Activated CD8-positive, alpha-beta memory T cell treated with anti-CD3 and anti-CD28 coated beads, Interleukin-2, amount 10 ng/mL, durations not matched to agents 7 days and 5 days (primary cell): ENCODE measurements at regions not wholly inside any gene's neighbourhood (a gene's known extent, or its start where the extent isn't known, plus 50 kb on each side); places are given as distances from the start of the nearest gene placed in this dataset.
"Not testable (repeated sequence)": the region's sequence is repeated elsewhere in the genome, so short reads cannot be mapped to it uniquely, and the experiment has no call there.

ENCODE experiments used
- ATAC-seq: fragments of 150-1000 bp; cut with Tn5 transposase; one replicate; pipeline ENCODE4 v1.10.0; 2021; ENCODE audit warnings: moderate library complexity
- CTCF ChIA-PET: fragments of 350-600 bp; sonication (Branson Sonifier 250); formaldehyde crosslinking; loops from one replicate; lab custom pipeline; 2021; ENCODE audit warnings: antibody characterized with exemption; lab: Charles Lee
- DNase-seq: peaks from one replicate; pipeline ENCODE4 v3.0.0-alpha.2; 2020
- H3K27ac Mint-ChIP-seq: one replicate; pipeline ENCODE4 v1.8.0; 2021; ENCODE audit warnings: mild to moderate bottlenecking, mixed read lengths
- H3K27me3 Mint-ChIP-seq: one replicate; pipeline ENCODE4 v1.8.0; 2021; ENCODE audit warnings: mixed read lengths
- H3K36me3 Mint-ChIP-seq: one replicate; pipeline ENCODE4 v1.8.0; 2021; ENCODE audit warnings: mild to moderate bottlenecking, mixed read lengths
- H3K4me1 Mint-ChIP-seq: one replicate; pipeline ENCODE4 v1.8.0; 2021; ENCODE audit warnings: mixed read lengths
- H3K4me3 Mint-ChIP-seq: one replicate; pipeline ENCODE4 v1.8.0; 2021; ENCODE audit warnings: mild to moderate bottlenecking, moderate library complexity, mixed read lengths
- H3K9me3 Mint-ChIP-seq: one replicate; pipeline ENCODE4 v1.8.0; 2022; ENCODE audit warnings: low read depth, mixed read lengths

- Mint-ChIP-seq H3K4me3 (no peak overlapping the region), H3K27ac (no peak overlapping the region), H3K9me3 (peaks cover 4% of the 10 kb centered on the region), H3K27me3 (no peaks in the 10 kb centered on the region), H3K36me3 (no peaks in the 10 kb centered on the region), H3K4me1 (peaks cover 2% of the 10 kb centered on the region)
- ATAC-seq (no peak), DNase-seq (no peak)
- CTCF ChIA-PET = no interaction called here
These were observed 490.4 kb downstream of the MN1 start for GRCh38 chr22:27310966-27311697.

DNA sequence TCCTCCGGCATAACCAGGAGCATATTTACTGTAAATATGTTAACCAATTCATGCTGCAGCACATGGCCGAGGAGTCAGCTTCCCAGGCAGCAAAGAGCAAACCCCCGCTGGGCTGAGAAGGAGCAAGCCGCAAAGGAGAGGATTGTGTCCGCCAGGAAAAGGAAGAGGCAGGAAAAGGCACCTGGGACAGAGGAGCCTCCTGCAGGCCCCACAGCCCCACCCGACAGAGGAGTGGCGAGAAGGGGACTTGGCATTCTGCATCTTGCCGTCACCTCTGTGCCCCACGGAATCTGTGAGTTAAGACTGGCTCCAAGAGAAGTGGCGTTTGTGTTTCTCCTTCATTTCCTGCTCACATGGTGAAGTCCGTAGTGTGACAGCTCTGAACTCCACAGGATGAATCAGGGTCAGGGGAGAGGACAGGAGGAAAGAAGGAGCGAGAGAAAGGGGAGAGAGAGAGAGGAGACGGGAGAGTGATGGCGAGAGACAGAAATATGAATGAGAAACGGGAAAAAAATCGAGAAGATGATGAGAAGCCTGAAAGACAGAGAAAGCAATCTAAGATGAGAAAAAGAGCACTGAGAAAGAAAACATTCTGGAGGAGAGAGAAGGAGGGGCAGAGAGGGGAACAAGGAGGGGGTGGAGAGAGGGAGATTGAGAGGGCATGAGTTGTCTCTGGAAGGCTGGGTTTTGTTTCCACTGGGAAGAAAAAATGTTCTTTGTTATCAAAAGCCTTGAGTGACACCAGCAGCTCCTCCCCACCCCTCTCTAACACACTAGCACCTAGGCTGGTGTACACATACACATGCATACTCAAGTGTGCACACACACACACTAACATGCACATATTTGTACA is 489.6 kb downstream of the MN1 start:
- Mint-ChIP-seq H3K4me1 (peaks cover 2% of the 10 kb centered on the region), H3K36me3 (no peaks in the 10 kb centered on the region), H3K9me3 (peaks cover 4% of the 10 kb centered on the region), H3K27ac (no peak overlapping the region), H3K27me3 (no peaks in the 10 kb centered on the region), H3K4me3 (no peak overlapping the region)
- no peak for ATAC-seq
- DNase-seq = no peak
- CTCF ChIA-PET = no interaction called here

- H3K27me3 Mint-ChIP-seq = no peaks in the 10 kb centered on the region
- no peak for DNase-seq
- CTCF ChIA-PET = no interaction called here
- H3K36me3 Mint-ChIP-seq = no peaks in the 10 kb centered on the region
- ATAC-seq = no peak
- H3K27ac Mint-ChIP-seq = no peak overlapping the region
- peaks cover 4% of the 10 kb centered on the region for H3K9me3 Mint-ChIP-seq
- peaks cover 2% of the 10 kb centered on the region for H3K4me1 Mint-ChIP-seq
- no peak overlapping the region for H3K4me3 Mint-ChIP-seq
These were observed 489.0 kb downstream of the MN1 start for GRCh38 chr22:27312565-27312964.

DNA sequence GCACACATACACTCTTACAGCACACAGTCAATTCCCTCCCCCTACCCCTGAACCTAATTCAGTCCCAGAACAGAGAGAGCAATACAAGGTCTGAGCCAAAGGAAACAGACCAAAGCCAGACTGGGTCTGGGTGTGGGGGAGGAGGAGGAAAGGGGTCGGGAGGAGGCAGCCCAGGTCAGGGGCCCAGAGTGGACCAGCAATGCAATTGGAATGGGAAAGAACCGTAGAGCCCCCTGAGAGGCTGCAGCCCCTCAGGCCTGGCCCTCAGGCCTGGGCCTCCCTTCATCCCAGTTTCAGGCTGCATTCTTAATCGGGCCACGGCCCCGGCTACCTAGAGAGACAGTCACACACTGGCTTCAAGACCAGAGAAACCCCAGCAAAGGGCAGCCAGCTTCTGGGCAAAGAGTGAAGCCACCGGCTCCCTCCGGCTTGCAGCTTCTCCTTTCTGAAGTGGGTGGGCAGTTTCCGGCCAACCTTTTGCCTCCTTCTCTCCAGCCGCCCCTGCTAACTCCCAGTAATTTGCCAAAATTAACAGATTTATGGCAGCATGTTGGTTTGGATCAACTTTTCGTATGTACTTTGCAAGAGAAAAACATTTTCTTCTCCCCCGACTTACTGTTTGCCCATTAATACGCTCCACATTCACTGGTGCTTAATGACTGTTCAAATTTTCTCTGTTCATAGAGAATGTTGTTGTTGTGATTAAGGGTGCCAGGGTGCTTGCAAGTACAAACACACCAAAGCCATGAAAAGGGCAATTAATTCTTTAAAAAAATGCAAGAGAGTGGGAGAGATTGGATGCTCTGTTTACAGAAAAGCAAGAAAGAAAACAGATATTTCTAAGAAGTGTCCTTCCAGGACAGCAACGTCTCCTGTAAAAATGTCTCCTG is 488.3 kb downstream of the MN1 start:
- H3K4me3 Mint-ChIP-seq = no peak overlapping the region
- no peak for DNase-seq
- peaks cover 4% of the 10 kb centered on the region for H3K9me3 Mint-ChIP-seq
- H3K4me1 Mint-ChIP-seq = no peaks in the 10 kb centered on the region
- H3K27ac Mint-ChIP-seq = no peak overlapping the region
- no peak for ATAC-seq
- H3K36me3 Mint-ChIP-seq = no peaks in the 10 kb centered on the region
- peaks cover 4% of the 10 kb centered on the region for H3K27me3 Mint-ChIP-seq
- CTCF ChIA-PET = no interaction called here

DNA sequence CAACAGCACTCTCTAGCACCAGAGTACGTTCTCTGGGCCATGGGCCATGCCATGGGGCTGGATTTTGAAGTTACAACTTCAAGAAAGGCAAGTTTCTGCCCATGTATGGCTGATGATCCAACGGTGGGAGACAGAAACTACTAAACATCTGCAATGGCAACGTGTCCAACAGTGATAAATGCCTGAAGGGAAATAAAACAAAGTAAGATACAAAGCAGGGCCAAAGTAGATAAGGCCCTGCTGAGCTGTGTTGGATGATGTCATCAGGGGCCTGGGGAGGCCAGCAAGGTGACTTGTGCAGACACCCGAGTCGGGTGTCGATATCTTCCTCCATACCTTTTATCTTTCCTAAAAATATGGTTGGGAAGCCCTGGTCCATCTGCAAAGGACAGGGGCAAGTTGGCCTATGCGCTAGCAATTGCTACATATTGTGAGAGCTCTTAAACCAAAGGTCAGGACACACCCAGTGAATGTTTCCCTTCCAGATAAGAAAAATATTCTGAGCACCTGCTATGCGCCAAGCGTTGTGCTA is 487.2 kb downstream of the MN1 start:
- no peaks in the 10 kb centered on the region for H3K36me3 Mint-ChIP-seq
- no peak overlapping the region for H3K4me3 Mint-ChIP-seq
- H3K9me3 Mint-ChIP-seq = no peaks in the 10 kb centered on the region
- H3K27me3 Mint-ChIP-seq = peaks cover 5% of the 10 kb centered on the region
- no peak overlapping the region for H3K27ac Mint-ChIP-seq
- ATAC-seq (no peak), DNase-seq (no peak)
- no peaks in the 10 kb centered on the region for H3K4me1 Mint-ChIP-seq
- CTCF ChIA-PET = no interaction called here

- Mint-ChIP-seq H3K9me3 (no peaks in the 10 kb centered on the region), H3K4me3 (no peak overlapping the region), H3K36me3 (no peaks in the 10 kb centered on the region), H3K4me1 (no peaks in the 10 kb centered on the region), H3K27ac (no peak overlapping the region), H3K27me3 (peaks cover 5% of the 10 kb centered on the region)
- DNase-seq (no peak), ATAC-seq (no peak)
- CTCF ChIA-PET = no interaction called here
These were observed 485.7 kb downstream of the MN1 start for GRCh38 chr22:27315833-27316232.

- DNase-seq (no peak), ATAC-seq (no peak)
- Mint-ChIP-seq H3K27ac (no peak overlapping the region), H3K4me3 (no peak overlapping the region), H3K4me1 (no peaks in the 10 kb centered on the region), H3K27me3 (peaks cover 5% of the 10 kb centered on the region), H3K9me3 (no peaks in the 10 kb centered on the region), H3K36me3 (no peaks in the 10 kb centered on the region)
- CTCF ChIA-PET = no interaction called here
These were observed 484.5 kb downstream of the MN1 start for GRCh38 chr22:27317096-27317495.

DNA sequence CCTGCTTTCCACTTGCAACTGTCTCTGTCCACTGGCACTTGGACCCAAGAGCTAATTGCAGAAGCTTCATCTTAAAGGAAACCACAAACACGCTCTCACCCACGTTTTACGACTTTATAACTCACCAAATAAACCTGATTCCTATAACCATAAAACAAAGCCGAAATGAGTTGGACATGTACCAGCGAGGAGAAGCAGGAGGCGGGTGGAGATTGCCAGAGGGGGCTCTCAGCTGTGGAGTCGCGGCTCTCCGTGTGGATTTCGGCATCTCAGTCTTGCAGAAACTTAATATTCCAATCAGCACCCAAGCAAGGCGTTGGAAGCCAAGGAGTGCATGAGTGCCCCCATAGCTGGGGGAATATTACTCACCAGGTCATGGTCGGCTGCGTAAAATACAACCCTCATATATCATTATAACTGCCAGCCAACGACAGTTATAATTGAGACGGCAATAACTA is 483.6 kb downstream of the MN1 start:
- H3K36me3 Mint-ChIP-seq = no peaks in the 10 kb centered on the region
- H3K9me3 Mint-ChIP-seq = no peaks in the 10 kb centered on the region
- peaks cover 5% of the 10 kb centered on the region for H3K27me3 Mint-ChIP-seq
- no peak overlapping the region for H3K27ac Mint-ChIP-seq
- H3K4me3 Mint-ChIP-seq = no peak overlapping the region
- ATAC-seq (no peak), DNase-seq (no peak)
- H3K4me1 Mint-ChIP-seq = no peaks in the 10 kb centered on the region
- CTCF ChIA-PET = no interaction called here

GRCh38 chr22:27318516-27318915 is 483.0 kb downstream of the MN1 start:
- CTCF ChIA-PET = no interaction called here
- DNase-seq (no peak), ATAC-seq (no peak)
- Mint-ChIP-seq H3K9me3 (no peaks in the 10 kb centered on the region), H3K4me3 (no peak overlapping the region), H3K4me1 (no peaks in the 10 kb centered on the region), H3K27ac (no peak overlapping the region), H3K36me3 (no peaks in the 10 kb centered on the region), H3K27me3 (peaks cover 5% of the 10 kb centered on the region)

- Mint-ChIP-seq H3K36me3 (no peaks in the 10 kb centered on the region), H3K27me3 (no peaks in the 10 kb centered on the region), H3K4me1 (no peaks in the 10 kb centered on the region), H3K4me3 (no peak overlapping the region), H3K9me3 (no peaks in the 10 kb centered on the region), H3K27ac (no peak overlapping the region)
- CTCF ChIA-PET = no interaction called here
- peak; percentile 9 for DNase-seq
- no peak for ATAC-seq
These were observed 477.9 kb downstream of the MN1 start for GRCh38 chr22:27323661-27324060.

DNA sequence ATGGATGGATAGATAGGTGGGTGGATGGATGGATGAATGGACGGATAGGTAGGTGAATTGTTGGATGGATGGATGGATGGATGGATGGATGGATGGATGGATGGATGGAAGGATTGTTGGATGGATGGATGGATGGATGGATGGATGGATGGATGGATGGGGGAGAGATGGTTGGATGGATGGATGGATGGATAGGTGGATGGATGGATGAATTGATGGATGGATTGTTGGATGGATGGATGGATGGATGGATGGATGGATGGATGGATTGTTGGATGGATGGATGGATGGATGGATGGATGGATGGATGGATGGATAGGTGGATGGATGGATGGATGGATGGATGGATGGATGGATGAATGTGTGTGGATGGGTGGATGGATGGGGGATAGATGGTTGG is 476.6 kb downstream of the MN1 start:
- H3K9me3 Mint-ChIP-seq, ATAC-seq, H3K27me3 Mint-ChIP-seq, CTCF ChIA-PET, H3K4me1 Mint-ChIP-seq, H3K27ac Mint-ChIP-seq, H3K36me3 Mint-ChIP-seq, H3K4me3 Mint-ChIP-seq: not testable (repeated sequence)
- peak; percentile 1 for DNase-seq

- no peak for DNase-seq
- ATAC-seq = no peak
- CTCF ChIA-PET = no interaction called here
- Mint-ChIP-seq H3K27ac (no peak overlapping the region), H3K9me3 (no peaks in the 10 kb centered on the region), H3K4me3 (no peak overlapping the region), H3K4me1 (no peaks in the 10 kb centered on the region), H3K27me3 (peaks cover 6% of the 10 kb centered on the region), H3K36me3 (no peaks in the 10 kb centered on the region)
These were observed 474.1 kb downstream of the MN1 start for GRCh38 chr22:27327497-27327896.

GRCh38 chr22:27327981-27328721 is 473.4 kb downstream of the MN1 start:
- Mint-ChIP-seq H3K27me3 (peaks cover 6% of the 10 kb centered on the region), H3K36me3 (no peaks in the 10 kb centered on the region), H3K9me3 (no peaks in the 10 kb centered on the region), H3K27ac (no peak overlapping the region), H3K4me3 (no peak overlapping the region), H3K4me1 (no peaks in the 10 kb centered on the region)
- CTCF ChIA-PET = no interaction called here
- ATAC-seq = no peak
- peak; percentile 9 for DNase-seq
